Liver (tissue), 7 donors: ENCODE measurements at regions not wholly inside any gene's neighbourhood (a gene's known extent, or its start where the extent isn't known, plus 50 kb on each side); places are given as distances from the start of the nearest gene placed in this dataset.

Experiments
- DNase-seq: peaks from one replicate; pipeline ENCODE4 v3.0.0-alpha.2; 2017; ENCODE audit warnings: low spot score
- H3K27ac ChIP-seq, 2 donors: one replicate each; pipeline ENCODE4 v1.7.0; 2013; ENCODE audit warnings: inconsistent platforms in 2 of 2, low read length in 2 of 2, control low read depth in 1 of 2, low read depth in 1 of 2, mild to moderate bottlenecking in 1 of 2
- H3K27me3 ChIP-seq, 4 donors: one replicate each; pipeline versions ENCODE4 v1.6.1 to v1.7.0; 2013; ENCODE audit warnings: low read length in 3 of 4, inconsistent platforms in 1 of 4, mild to moderate bottlenecking in 1 of 4, moderate library complexity in 1 of 4; ENCODE audit not compliant: control insufficient read depth in 4 of 4, insufficient read depth in 4 of 4
- H3K36me3 ChIP-seq, 4 donors: one replicate each; pipeline versions ENCODE4 v1.6.1 to v1.7.0; 2013; ENCODE audit warnings: low read length in 3 of 4, mild to moderate bottlenecking in 3 of 4, low read depth in 1 of 4, moderate library complexity in 1 of 4; ENCODE audit not compliant: control insufficient read depth in 4 of 4, insufficient read depth in 3 of 4
- H3K4me1 ChIP-seq, 4 donors: one replicate each; pipeline versions ENCODE4 v1.6.1 to v1.7.0; 2013; ENCODE audit warnings: low read length in 3 of 4, mild to moderate bottlenecking in 3 of 4, moderate library complexity in 1 of 4; ENCODE audit not compliant: control insufficient read depth in 4 of 4, insufficient read depth in 4 of 4
- H3K4me3 ChIP-seq, 3 donors: one replicate each; pipeline versions ENCODE4 v1.6.1 to v1.7.0; 2013; ENCODE audit warnings: low read length in 3 of 3, control low read depth in 1 of 3, low read depth in 1 of 3, mild to moderate bottlenecking in 1 of 3
- H3K9ac ChIP-seq, 2 donors: one replicate each; pipeline ENCODE4 v1.7.0; 2013; ENCODE audit warnings: low read length in 2 of 2, mild to moderate bottlenecking in 2 of 2, moderate library complexity in 2 of 2, control low read depth in 1 of 2, low read depth in 1 of 2
- H3K9me3 ChIP-seq, 4 donors: one replicate each; pipeline versions ENCODE4 v1.6.1 to v1.7.0; 2013; ENCODE audit warnings: low read length in 3 of 4; ENCODE audit not compliant: control insufficient read depth in 4 of 4
- FOXA2 ChIP-seq: IDR thresholded peaks from 2 replicates; pipeline ENCODE4 v1.6.1; 2016; ENCODE audit warnings: antibody characterized with exemption
- HNF4A ChIP-seq, 2 donors: conservative IDR thresholded peaks; 2 replicates each; pipeline ENCODE4 v1.6.1; 2016; ENCODE audit warnings: antibody characterized with exemption in 2 of 2, mild to moderate bottlenecking in 2 of 2
- JUND ChIP-seq, 2 donors: IDR thresholded peaks; 2 replicates each; pipeline ENCODE4 v1.6.1; 2016; ENCODE audit warnings: antibody characterized with exemption in 2 of 2
- NR2F2 ChIP-seq: IDR thresholded peaks from 2 replicates; pipeline ENCODE4 v1.6.1; 2016; ENCODE audit warnings: antibody characterized with exemption
- RAD21 ChIP-seq, 2 donors: IDR thresholded peaks; 2 replicates each; pipeline ENCODE4 v1.6.1; 2016; ENCODE audit warnings: antibody characterized with exemption in 2 of 2, mild to moderate bottlenecking in 2 of 2
- RXRA ChIP-seq, 2 donors: IDR thresholded peaks; 2 replicates each; pipeline ENCODE4 v1.6.1; 2017 to 2018; ENCODE audit warnings: antibody characterized with exemption in 2 of 2, mild to moderate bottlenecking in 1 of 2
- SP1 ChIP-seq: IDR thresholded peaks from 2 replicates; pipeline ENCODE4 v1.6.1; 2018; ENCODE audit warnings: antibody characterized with exemption, mild to moderate bottlenecking
- TAF1 ChIP-seq: conservative IDR thresholded peaks from 2 replicates; pipeline ENCODE4 v1.6.1; 2016; ENCODE audit warnings: antibody characterized with exemption, mild to moderate bottlenecking
- YY1 ChIP-seq: IDR thresholded peaks from 2 replicates; pipeline ENCODE4 v1.6.1; 2016; ENCODE audit warnings: antibody characterized with exemption, mild to moderate bottlenecking
- WGBS: extraction: QIAGEN DNeasy Blood & Tissue Kit; methylation state at CpG from one replicate; pipeline ENCODE4 v1.1.7; 2013; 5-methylcytosine and 5-hydroxymethylcytosine counted together
- TF ChIP-seq, protein P1 (sequence below): IDR thresholded peaks from 2 replicates; pipeline ENCODE4 v1.6.1; 2016; ENCODE audit warnings: antibody characterized with exemption
- TF ChIP-seq, protein P2 (sequence below): IDR thresholded peaks from 2 replicates; pipeline ENCODE4 v1.6.1; 2016; ENCODE audit warnings: antibody characterized with exemption
- donor health status: healthy.
- donor health status: healthy.
- donor health status: healthy.
- donor health status: healthy.

DNA sequence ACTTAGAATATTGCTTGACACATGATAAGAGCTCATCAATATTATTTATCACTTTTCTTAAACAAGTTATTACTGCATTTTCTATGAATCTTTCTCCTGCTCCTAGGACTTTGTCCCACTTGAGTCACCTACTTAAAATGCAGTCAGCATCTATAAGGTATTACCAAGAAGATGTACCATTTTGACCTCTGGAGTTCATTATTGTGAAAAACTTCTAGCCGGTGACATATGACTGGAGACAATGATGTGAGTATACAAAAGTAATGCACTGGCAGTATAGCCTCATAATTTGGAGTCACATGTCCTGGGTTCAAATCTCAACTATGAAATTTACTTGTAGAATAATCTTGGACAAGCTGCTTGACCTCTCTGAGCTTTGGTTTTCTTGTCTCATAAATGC is 278.5 kb downstream of the PLPP3 start:
- TF ChIP-seq HNF4A (conservative IDR thresholded peaks at IDR 0.05): no peak
- no peak for TF ChIP-seq SP1
- no peak for TF ChIP-seq FOXA2
- no peak for TF ChIP-seq RAD21 (IDR thresholded peaks at IDR 0.05)
- TF ChIP-seq JUND (IDR thresholded peaks at IDR 0.05): no peak
- TF ChIP-seq NR2F2: no peak
- H3K9me3 ChIP-seq: no peaks in the 10 kb centered on the region
- no peak overlapping the region for H3K9ac ChIP-seq
- H3K36me3 ChIP-seq: no peaks in the 10 kb centered on the region
- no peak overlapping the region for H3K27ac ChIP-seq
- no peaks in the 10 kb centered on the region for H3K27me3 ChIP-seq
- WGBS: 98% methylated on average over 1 of the region's 1 CpG
- no peak overlapping the region for H3K4me3 ChIP-seq
- no peak for DNase-seq
- H3K4me1 ChIP-seq: no peaks in the 10 kb centered on the region

DNA sequence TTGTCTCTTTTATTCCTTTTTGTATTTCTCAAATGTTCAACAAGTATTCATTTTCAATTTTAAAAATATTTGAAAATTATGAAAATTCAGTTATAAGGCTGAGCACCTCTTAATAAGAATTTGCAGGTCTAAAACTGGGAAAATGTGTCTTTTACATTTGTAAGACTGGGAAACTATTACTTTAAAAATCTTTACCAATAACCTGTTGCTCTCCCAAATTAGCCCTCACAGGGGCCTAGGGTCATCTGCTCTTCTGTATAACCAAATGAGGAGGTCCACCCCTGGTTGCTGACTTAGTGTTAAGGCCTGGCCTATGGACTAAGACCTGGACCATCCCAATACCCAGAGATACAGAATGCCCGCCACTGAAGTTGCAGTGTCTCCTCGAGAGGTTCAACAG is 280.5 kb downstream of the PLPP3 start:
- H3K27ac ChIP-seq: no peak overlapping the region
- WGBS: 94% methylated on average over 2 of the region's 2 CpGs

DNA sequence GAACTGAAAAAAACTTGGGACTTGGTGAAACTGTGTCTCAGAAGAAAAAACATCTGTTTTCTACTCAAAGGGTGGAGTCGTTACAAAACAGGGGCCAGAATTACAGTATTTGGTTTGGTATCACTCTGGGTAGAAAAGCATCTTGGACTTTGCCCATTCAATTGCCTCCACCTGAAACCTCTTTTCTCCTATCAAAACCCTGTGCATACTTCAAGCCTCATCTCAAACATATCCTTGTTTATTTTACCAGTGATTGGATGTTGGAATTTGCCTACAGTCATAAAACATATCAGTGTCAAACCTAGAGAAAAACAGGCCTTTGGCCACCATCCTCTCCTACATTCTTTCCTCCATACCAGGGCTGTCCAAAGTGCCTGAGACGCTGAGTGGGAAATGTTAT is 281.5 kb downstream of the PLPP3 start:
- H3K36me3 ChIP-seq: no peaks in the 10 kb centered on the region
- no peak overlapping the region for H3K27ac ChIP-seq
- DNase-seq: no peak
- H3K4me1 ChIP-seq: no peaks in the 10 kb centered on the region
- no peaks in the 10 kb centered on the region for H3K9me3 ChIP-seq
- TF ChIP-seq RXRA (IDR thresholded peaks at IDR 0.05) (no peak), HNF4A (conservative IDR thresholded peaks at IDR 0.05) (peak in 1 of 2 donors; percentile 29)
- H3K27me3 ChIP-seq: no peaks in the 10 kb centered on the region
- H3K9ac ChIP-seq: no peak overlapping the region
- no peak overlapping the region for H3K4me3 ChIP-seq
- 74% methylated on average over 2 of the region's 2 CpGs for WGBS

More for the DNA sequence above, 280.5 kb downstream of the PLPP3 start:
- Histone ChIP-seq H3K9me3 (no peaks in the 10 kb centered on the region), H3K36me3 (no peaks in the 10 kb centered on the region), H3K4me3 (no peak overlapping the region), H3K27me3 (no peaks in the 10 kb centered on the region), H3K9ac (no peak overlapping the region), H3K4me1 (no peaks in the 10 kb centered on the region)
- TF ChIP-seq SP1: no peak
- no peak for DNase-seq

DNA sequence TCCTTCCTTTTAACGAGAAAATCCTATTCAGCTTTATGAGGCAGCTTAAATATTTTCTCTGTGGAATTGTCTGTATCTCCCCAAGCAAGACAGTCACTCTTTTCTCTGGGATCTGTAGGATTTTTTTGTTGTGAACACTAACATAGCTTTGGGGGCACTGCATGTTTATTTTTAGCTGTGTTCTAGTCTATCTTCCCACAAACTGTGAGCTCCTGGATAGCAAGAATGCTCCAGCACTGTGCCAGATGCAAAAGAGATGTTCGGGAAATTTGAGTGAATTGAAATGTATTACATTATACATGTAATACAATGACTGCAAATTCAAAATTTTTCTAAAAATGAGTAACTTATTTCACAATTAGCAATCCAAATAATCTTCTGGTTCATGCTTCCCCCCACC is 282.2 kb downstream of the PLPP3 start:
- Histone ChIP-seq H3K9me3 (no peaks in the 10 kb centered on the region), H3K9ac (no peak overlapping the region), H3K27me3 (no peaks in the 10 kb centered on the region), H3K36me3 (no peaks in the 10 kb centered on the region), H3K27ac (no peak overlapping the region), H3K4me1 (no peaks in the 10 kb centered on the region), H3K4me3 (no peak overlapping the region)
- no peak for DNase-seq
- no peak for TF ChIP-seq YY1
- no peak for TF ChIP-seq TAF1
- TF ChIP-seq, protein P1, sequence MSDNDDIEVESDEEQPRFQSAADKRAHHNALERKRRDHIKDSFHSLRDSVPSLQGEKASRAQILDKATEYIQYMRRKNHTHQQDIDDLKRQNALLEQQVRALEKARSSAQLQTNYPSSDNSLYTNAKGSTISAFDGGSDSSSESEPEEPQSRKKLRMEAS: no peak
- TF ChIP-seq RAD21 (IDR thresholded peaks at IDR 0.05): no peak
- TF ChIP-seq, protein P2, sequence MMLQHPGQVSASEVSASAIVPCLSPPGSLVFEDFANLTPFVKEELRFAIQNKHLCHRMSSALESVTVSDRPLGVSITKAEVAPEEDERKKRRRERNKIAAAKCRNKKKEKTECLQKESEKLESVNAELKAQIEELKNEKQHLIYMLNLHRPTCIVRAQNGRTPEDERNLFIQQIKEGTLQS: no peak
- 89% methylated on average over 2 of the region's 2 CpGs for WGBS
